ENCODE measurements at regions not wholly inside any gene's neighbourhood (a gene's known extent, or its start where the extent isn't known, plus 50 kb on each side); places are given as distances from the start of the nearest gene placed in this dataset.

GRCh38 chr3:44068753-44069152 is 172.9 kb upstream of the TOPAZ1 start:
- TF ChIP-seq CTCF (IDR thresholded peaks at IDR 0.05; ENCODE audit: low read length): no peak
- TF ChIP-seq EZH2 (IDR thresholded peaks at IDR 0.05; ENCODE audit: borderline replicate concordance, low read length): no peak
